Choroid plexus epithelial cell (primary cell): ENCODE measurements at regions not wholly inside any gene's neighbourhood (a gene's known extent, or its start where the extent isn't known, plus 50 kb on each side); places are given as distances from the start of the nearest gene placed in this dataset.

Experiments used
- DNase-seq: peaks from one replicate; pipeline ENCODE4 v3.0.0-alpha.2; 2010; ENCODE audit warnings: low read depth
- H3K4me3 ChIP-seq: 2 replicates; pipeline ENCODE4 v1.5.1; 2011; ENCODE audit warnings: low read depth, mild to moderate bottlenecking, control low read depth, low read length, moderate library complexity
- CTCF ChIP-seq: conservative IDR thresholded peaks from 2 replicates; pipeline ENCODE4 v1.5.1; 2011; ENCODE audit warnings: low read depth, mild to moderate bottlenecking, control low read depth, inconsistent platforms, low read length, moderate library complexity

- no peak overlapping the region for H3K4me3 ChIP-seq
- TF ChIP-seq CTCF: no peak
- no peak for DNase-seq
Measured at GRCh38 chr1:239306426-239306825, 79.9 kb upstream of the CHRM3 start.

- no peak for TF ChIP-seq CTCF
Measured at GRCh38 chr1:239303289-239303688, 83.1 kb upstream of the CHRM3 start.

GRCh38 chr1:239302696-239303095 is 83.7 kb upstream of the CHRM3 start:
- no peak for DNase-seq
- H3K4me3 ChIP-seq: no peak overlapping the region
- no peak for TF ChIP-seq CTCF

More at GRCh38 chr1:239303289-239303688, 83.1 kb upstream of the CHRM3 start:
- H3K4me3 ChIP-seq: no peak overlapping the region
- DNase-seq: no peak

- no peak for TF ChIP-seq CTCF
- H3K4me3 ChIP-seq: no peak overlapping the region
- no peak for DNase-seq
Measured at GRCh38 chr1:239301251-239301650, 85.1 kb upstream of the CHRM3 start.

- no peak for DNase-seq
- H3K4me3 ChIP-seq: no peak overlapping the region
- TF ChIP-seq CTCF: no peak
Measured at GRCh38 chr1:239297910-239298309, 88.5 kb upstream of the CHRM3 start.

- H3K4me3 ChIP-seq: no peak overlapping the region
- no peak for TF ChIP-seq CTCF
- DNase-seq: no peak
Measured at GRCh38 chr1:239293350-239294110, 92.8 kb upstream of the CHRM3 start.

GRCh38 chr1:239288820-239289554 is 97.4 kb upstream of the CHRM3 start:
- no peak overlapping the region for H3K4me3 ChIP-seq
- TF ChIP-seq CTCF: no peak

More at GRCh38 chr1:239288820-239289554, 97.4 kb upstream of the CHRM3 start:
- DNase-seq: no peak
